HG02840 (cell line): ENCODE measurements at regions not wholly inside any gene's neighbourhood (a gene's known extent, or its start where the extent isn't known, plus 50 kb on each side); places are given as distances from the start of the nearest gene placed in this dataset.
"Not testable (repeated sequence)": the region's sequence is repeated elsewhere in the genome, so short reads cannot be mapped to it uniquely, and the experiment has no call there.

ENCODE experiments used
- ATAC-seq: cut with Tn5 transposase; IDR thresholded peaks from one replicate; pipeline ENCODE4 v1.9.1; 2021; ENCODE audit warnings: mild to moderate bottlenecking, moderate library complexity, moderate number of reproducible peaks; ENCODE audit not compliant: unreplicated experiment, low FRiP score

GRCh38 chr13:27327633-27328032 is 57.0 kb downstream of the RASL11A start:
- no peak for ATAC-seq

GRCh38 chr13:27329210-27329609 is 58.6 kb downstream of the RASL11A start:
- no peak for ATAC-seq

GRCh38 chr13:27334774-27335435 is 64.3 kb downstream of the RASL11A start:
- ATAC-seq = no peak

GRCh38 chr13:27336014-27336673 is 65.5 kb downstream of the RASL11A start:
- no peak for ATAC-seq

GRCh38 chr13:27338207-27338606 is 67.6 kb downstream of the RASL11A start:
- ATAC-seq = no peak

- ATAC-seq = no peak
Measured at GRCh38 chr13:27338816-27339215, 68.2 kb downstream of the RASL11A start.

- no peak for ATAC-seq
Measured at GRCh38 chr13:27339299-27339698, 68.7 kb downstream of the RASL11A start.

GRCh38 chr13:27341616-27342015 is 71.0 kb downstream of the RASL11A start:
- ATAC-seq = no peak

GRCh38 chr13:27347211-27347772 is 76.7 kb downstream of the RASL11A start:
- ATAC-seq = no peak

GRCh38 chr13:27348461-27348860 is 76.0 kb upstream of the GTF3A start:
- no peak for ATAC-seq

GRCh38 chr13:27349458-27349857 is 75.0 kb upstream of the GTF3A start:
- ATAC-seq = no peak

GRCh38 chr13:27350825-27351224 is 73.6 kb upstream of the GTF3A start:
- ATAC-seq = not testable (repeated sequence)

GRCh38 chr13:27352698-27353097 is 71.7 kb upstream of the GTF3A start:
- no peak for ATAC-seq

- ATAC-seq = peak; percentile 93
Measured at GRCh38 chr13:27353166-27353583, 71.2 kb upstream of the GTF3A start.

- ATAC-seq = no peak
Measured at GRCh38 chr13:27353708-27354107, 70.7 kb upstream of the GTF3A start.

GRCh38 chr13:27354379-27354778 is 70.0 kb upstream of the GTF3A start:
- ATAC-seq = no peak

- no peak for ATAC-seq
Measured at GRCh38 chr13:27355894-27356293, 68.5 kb upstream of the GTF3A start.

- no peak for ATAC-seq
Measured at GRCh38 chr13:27358420-27358819, 66.0 kb upstream of the GTF3A start.

- no peak for ATAC-seq
Measured at GRCh38 chr13:27359199-27359821, 65.1 kb upstream of the GTF3A start.

- no peak for ATAC-seq
Measured at GRCh38 chr13:27360562-27360961, 63.9 kb upstream of the GTF3A start.

GRCh38 chr13:27362064-27362751 is 62.2 kb upstream of the GTF3A start:
- ATAC-seq = peak; percentile 59
